ENCODE measurements at regions not wholly inside any gene's neighbourhood (a gene's known extent, or its start where the extent isn't known, plus 50 kb on each side); places are given as distances from the start of the nearest gene placed in this dataset.
"Not testable (repeated sequence)": the region's sequence is repeated elsewhere in the genome, so short reads cannot be mapped to it uniquely, and the experiment has no call there.

DNA sequence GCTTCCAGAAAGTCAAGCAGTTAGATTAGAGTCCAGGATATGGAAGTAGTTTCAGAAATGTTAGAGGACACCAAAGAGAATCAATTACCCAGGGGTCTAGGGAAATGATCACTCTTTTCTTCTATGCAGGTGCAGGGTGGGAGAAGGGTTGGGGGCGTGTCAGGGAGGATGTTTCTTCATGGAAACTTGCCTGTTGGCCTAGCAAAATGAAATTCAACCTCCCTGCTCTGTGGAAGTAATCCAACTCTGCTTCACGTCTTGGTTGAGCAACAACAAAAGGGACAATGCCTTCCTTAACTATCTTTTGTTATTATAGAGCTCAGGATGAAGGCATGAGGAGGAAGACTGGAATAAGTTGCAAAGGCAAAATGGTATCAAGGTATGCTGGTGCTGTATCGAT lies 210.8 kb upstream of the ETAA1 start:
- no peak overlapping the region for H3K4me3 ChIP-seq (ENCODE audit: low read length)
- H3K27ac ChIP-seq (ENCODE audit: low read depth, low read length) = no peak overlapping the region
- no peaks in the 10 kb centered on the region for H3K36me3 ChIP-seq (ENCODE audit: control insufficient read depth, insufficient read depth, low read length)
- H3K4me1 ChIP-seq (ENCODE audit: control insufficient read depth, insufficient read depth, low read length) = no peaks in the 10 kb centered on the region
- no peaks in the 10 kb centered on the region for H3K27me3 ChIP-seq (ENCODE audit: control insufficient read depth, insufficient read depth, low read length)
- no peak overlapping the region for H3K9ac ChIP-seq (ENCODE audit: low read length)

DNA sequence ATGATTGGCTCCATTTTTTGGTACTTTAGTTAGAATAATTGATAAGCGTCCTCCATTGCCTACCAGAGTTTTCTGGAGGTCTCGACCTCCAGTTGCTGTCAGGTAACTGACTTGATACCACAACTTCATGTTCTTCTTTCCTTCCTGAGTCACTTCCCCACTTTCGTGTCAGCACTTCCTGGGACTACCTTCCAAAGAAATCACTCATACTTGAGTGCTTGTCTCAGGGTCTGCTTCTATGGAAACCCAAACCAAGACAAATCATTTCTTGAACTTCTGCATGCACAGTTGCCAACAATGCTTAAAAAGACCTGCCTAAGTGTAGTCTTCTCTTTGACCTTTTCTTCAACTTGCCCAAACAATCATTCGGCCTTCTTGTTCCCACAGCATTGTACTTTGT lies 210.3 kb upstream of the ETAA1 start:
- Histone ChIP-seq H3K36me3 (ENCODE audit: control insufficient read depth, insufficient read depth, low read length) (no peaks in the 10 kb centered on the region), H3K27ac (ENCODE audit: low read depth, low read length) (no peak overlapping the region), H3K4me3 (ENCODE audit: low read length) (no peak overlapping the region), H3K27me3 (ENCODE audit: control insufficient read depth, insufficient read depth, low read length) (no peaks in the 10 kb centered on the region), H3K9ac (ENCODE audit: low read length) (no peak overlapping the region), H3K4me1 (ENCODE audit: control insufficient read depth, insufficient read depth, low read length) (no peaks in the 10 kb centered on the region)

- H3K9ac ChIP-seq (ENCODE audit: low read length); H3K4me1 ChIP-seq (ENCODE audit: control insufficient read depth, insufficient read depth, low read length); H3K27ac ChIP-seq (ENCODE audit: low read depth, low read length); H3K27me3 ChIP-seq (ENCODE audit: control insufficient read depth, insufficient read depth, low read length); H3K36me3 ChIP-seq (ENCODE audit: control insufficient read depth, insufficient read depth, low read length); H3K4me3 ChIP-seq (ENCODE audit: low read length): not testable (repeated sequence)
Observed at GRCh38 chr2:67195327-67195726, 201.8 kb upstream of the ETAA1 start.

GRCh38 chr2:67201521-67201920 lies 195.6 kb upstream of the ETAA1 start:
- H3K9ac ChIP-seq (ENCODE audit: low read length) = no peak overlapping the region
- no peak overlapping the region for H3K4me3 ChIP-seq (ENCODE audit: low read length)
- H3K27me3 ChIP-seq (ENCODE audit: control insufficient read depth, insufficient read depth, low read length) = no peaks in the 10 kb centered on the region
- H3K27ac ChIP-seq (ENCODE audit: low read depth, low read length) = no peak overlapping the region
- H3K36me3 ChIP-seq (ENCODE audit: control insufficient read depth, insufficient read depth, low read length) = no peaks in the 10 kb centered on the region
- H3K4me1 ChIP-seq (ENCODE audit: control insufficient read depth, insufficient read depth, low read length) = no peaks in the 10 kb centered on the region

DNA sequence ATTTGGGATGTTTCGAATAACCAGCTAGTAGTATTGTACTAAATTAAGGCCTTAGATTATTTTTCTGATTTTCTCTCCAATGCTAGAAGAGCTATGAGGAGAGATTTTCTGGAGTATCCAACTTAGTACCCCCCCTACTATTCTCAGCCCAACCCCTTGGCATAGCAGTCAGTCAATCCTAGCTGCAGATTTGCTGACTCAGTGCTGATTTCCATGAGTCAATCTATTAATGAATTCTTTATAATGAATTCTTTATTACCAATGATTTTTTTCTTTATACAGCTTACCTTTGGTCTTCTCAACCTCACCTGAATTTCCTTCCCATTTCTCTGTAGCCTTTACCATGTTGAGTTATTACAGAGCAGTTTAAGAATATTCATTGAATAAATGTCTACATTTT lies 192.8 kb upstream of the ETAA1 start:
- no peaks in the 10 kb centered on the region for H3K4me1 ChIP-seq (ENCODE audit: control insufficient read depth, insufficient read depth, low read length)
- H3K27ac ChIP-seq (ENCODE audit: low read depth, low read length) = no peak overlapping the region
- no peaks in the 10 kb centered on the region for H3K36me3 ChIP-seq (ENCODE audit: control insufficient read depth, insufficient read depth, low read length)
- no peak overlapping the region for H3K9ac ChIP-seq (ENCODE audit: low read length)
- H3K27me3 ChIP-seq (ENCODE audit: control insufficient read depth, insufficient read depth, low read length) = no peaks in the 10 kb centered on the region
- no peak overlapping the region for H3K4me3 ChIP-seq (ENCODE audit: low read length)

DNA sequence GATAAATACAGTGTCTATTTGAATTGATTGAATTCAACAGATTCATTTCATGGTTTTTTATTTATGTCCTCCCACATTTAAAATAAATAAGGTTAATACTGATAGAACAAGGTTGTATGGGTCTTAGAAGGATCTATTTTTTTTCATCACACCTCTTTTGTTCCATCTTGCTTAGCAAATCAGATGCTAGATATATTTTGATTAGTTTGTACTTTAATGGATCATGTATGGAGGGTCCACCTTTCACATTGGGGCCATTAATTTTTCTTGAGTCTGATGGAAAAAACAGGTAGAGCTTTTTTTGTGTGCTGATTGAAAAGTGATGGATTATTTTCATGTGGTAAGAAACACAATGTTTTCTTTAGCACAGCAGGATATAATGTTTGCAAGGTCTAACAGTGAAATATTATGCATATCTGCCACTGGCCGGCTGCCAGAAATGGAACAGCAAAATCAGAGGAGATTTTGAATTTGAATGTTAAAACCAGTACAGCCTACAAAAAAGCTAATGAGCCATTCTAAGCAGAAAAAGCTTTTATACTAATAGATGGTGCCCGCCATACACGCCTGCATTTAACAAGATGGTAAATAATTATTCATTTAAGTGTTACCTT lies 188.1 kb upstream of the ETAA1 start:
- Histone ChIP-seq H3K9ac (ENCODE audit: low read length) (no peak overlapping the region), H3K4me1 (ENCODE audit: control insufficient read depth, insufficient read depth, low read length) (no peaks in the 10 kb centered on the region), H3K27ac (ENCODE audit: low read depth, low read length) (no peak overlapping the region), H3K27me3 (ENCODE audit: control insufficient read depth, insufficient read depth, low read length) (no peaks in the 10 kb centered on the region), H3K4me3 (ENCODE audit: low read length) (no peak overlapping the region), H3K36me3 (ENCODE audit: control insufficient read depth, insufficient read depth, low read length) (no peaks in the 10 kb centered on the region)

- Histone ChIP-seq H3K4me1 (ENCODE audit: control insufficient read depth, insufficient read depth, low read length) (peaks cover 4% of the 10 kb centered on the region), H3K9ac (ENCODE audit: low read length) (no peak overlapping the region), H3K36me3 (ENCODE audit: control insufficient read depth, insufficient read depth, low read length) (no peaks in the 10 kb centered on the region), H3K27ac (ENCODE audit: low read depth, low read length) (no peak overlapping the region), H3K4me3 (ENCODE audit: low read length) (no peak overlapping the region), H3K27me3 (ENCODE audit: control insufficient read depth, insufficient read depth, low read length) (no peaks in the 10 kb centered on the region)
Observed at GRCh38 chr2:67210430-67210829, 186.7 kb upstream of the ETAA1 start.

DNA sequence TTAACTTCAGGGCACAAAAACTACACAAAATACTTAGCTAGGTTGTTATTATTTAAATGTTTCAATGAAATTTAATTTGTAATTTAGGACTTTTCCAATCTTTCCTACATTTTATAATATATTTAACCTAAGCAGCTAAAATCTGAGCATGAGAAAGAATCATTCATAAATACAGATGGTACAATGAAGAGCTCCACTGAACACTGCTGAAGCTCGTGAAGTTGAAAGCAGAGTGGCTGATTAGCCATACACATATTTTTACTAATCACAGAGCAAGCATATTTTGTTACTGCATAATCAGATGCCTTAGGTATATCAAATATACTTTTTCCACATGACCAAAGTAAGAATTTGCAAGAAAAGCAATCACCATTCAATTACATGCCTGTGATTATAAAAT lies 184.9 kb upstream of the ETAA1 start:
- H3K4me3 ChIP-seq (ENCODE audit: low read length) = no peak overlapping the region

GRCh38 chr2:67213270-67213670 lies 183.9 kb upstream of the ETAA1 start:
- H3K27ac ChIP-seq (ENCODE audit: low read depth, low read length) = peak overlapping the region; percentile 76
- H3K4me1 ChIP-seq (ENCODE audit: control insufficient read depth, insufficient read depth, low read length) = peaks cover 17% of the 10 kb centered on the region
- no peaks in the 10 kb centered on the region for H3K36me3 ChIP-seq (ENCODE audit: control insufficient read depth, insufficient read depth, low read length)
- peak overlapping the region; percentile 7 for H3K4me3 ChIP-seq (ENCODE audit: low read length)
- H3K9ac ChIP-seq (ENCODE audit: low read length) = no peak overlapping the region
- no peaks in the 10 kb centered on the region for H3K27me3 ChIP-seq (ENCODE audit: control insufficient read depth, insufficient read depth, low read length)

More for the DNA sequence above, 184.9 kb upstream of the ETAA1 start:
- peak overlapping the region; percentile 76 for H3K27ac ChIP-seq (ENCODE audit: low read depth, low read length)
- H3K27me3 ChIP-seq (ENCODE audit: control insufficient read depth, insufficient read depth, low read length) = no peaks in the 10 kb centered on the region
- no peak overlapping the region for H3K9ac ChIP-seq (ENCODE audit: low read length)
- no peaks in the 10 kb centered on the region for H3K36me3 ChIP-seq (ENCODE audit: control insufficient read depth, insufficient read depth, low read length)
- H3K4me1 ChIP-seq (ENCODE audit: control insufficient read depth, insufficient read depth, low read length) = peaks cover 17% of the 10 kb centered on the region

DNA sequence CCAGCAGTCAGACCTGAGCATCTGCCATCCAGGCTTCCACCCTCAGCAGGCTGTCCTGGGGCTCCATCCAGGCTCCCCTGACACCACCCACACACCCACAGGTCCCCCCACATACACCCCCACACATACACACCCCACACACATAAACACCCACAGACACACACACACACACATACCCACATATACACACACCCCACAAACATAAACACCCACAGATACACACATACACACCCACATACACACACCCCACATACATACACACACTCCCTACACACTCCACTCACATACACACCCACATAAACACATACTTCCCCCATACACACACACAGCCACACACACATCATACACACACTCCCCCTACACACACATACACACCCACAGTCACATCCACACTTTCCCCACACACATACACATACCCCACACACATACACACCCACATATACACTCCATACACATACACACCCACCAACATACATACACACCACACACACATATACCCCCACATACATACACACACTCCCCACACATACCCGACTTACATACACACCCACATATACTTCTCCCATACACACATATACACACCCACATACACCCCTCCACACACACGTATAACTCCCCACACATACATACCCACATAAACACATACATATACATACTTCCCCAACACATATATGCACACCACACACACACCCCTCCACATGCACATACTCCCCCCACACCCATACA lies 183.3 kb upstream of the ETAA1 start:
- Histone ChIP-seq H3K27me3 (ENCODE audit: control insufficient read depth, insufficient read depth, low read length) (no peaks in the 10 kb centered on the region), H3K36me3 (ENCODE audit: control insufficient read depth, insufficient read depth, low read length) (no peaks in the 10 kb centered on the region), H3K4me1 (ENCODE audit: control insufficient read depth, insufficient read depth, low read length) (peaks cover 17% of the 10 kb centered on the region), H3K4me3 (ENCODE audit: low read length) (peak overlapping the region; percentile 7), H3K9ac (ENCODE audit: low read length) (no peak overlapping the region), H3K27ac (ENCODE audit: low read depth, low read length) (peak overlapping the region; percentile 76)

DNA sequence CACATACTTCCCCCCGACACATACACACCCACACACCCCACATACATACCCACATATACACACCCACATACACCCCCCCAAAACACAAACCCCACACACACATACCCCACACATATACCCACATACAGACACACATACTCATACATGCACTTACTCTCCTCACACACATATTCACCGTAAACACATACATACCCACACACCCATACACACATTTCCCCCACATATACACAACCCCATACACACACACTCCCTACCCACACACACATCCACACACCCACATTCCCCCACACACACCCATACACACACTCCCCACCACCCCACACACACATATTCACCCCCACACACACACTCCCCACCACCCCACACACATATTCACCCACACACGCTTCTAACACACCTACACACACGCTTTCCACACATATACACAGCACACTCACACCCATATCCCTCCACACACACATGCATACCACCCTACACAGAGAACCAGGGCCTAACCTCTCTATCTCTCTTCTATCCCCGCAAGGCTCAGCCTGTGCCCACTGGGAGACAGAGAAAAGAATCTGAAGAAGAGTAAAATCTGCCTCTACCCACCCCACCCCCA lies 182.4 kb upstream of the ETAA1 start:
- Histone ChIP-seq H3K27me3 (ENCODE audit: control insufficient read depth, insufficient read depth, low read length) (no peaks in the 10 kb centered on the region), H3K9ac (ENCODE audit: low read length) (no peak overlapping the region), H3K27ac (ENCODE audit: low read depth, low read length) (peak overlapping the region; percentile 76), H3K4me3 (ENCODE audit: low read length) (peak overlapping the region; percentile 23), H3K4me1 (ENCODE audit: control insufficient read depth, insufficient read depth, low read length) (peaks cover 19% of the 10 kb centered on the region), H3K36me3 (ENCODE audit: control insufficient read depth, insufficient read depth, low read length) (no peaks in the 10 kb centered on the region)

DNA sequence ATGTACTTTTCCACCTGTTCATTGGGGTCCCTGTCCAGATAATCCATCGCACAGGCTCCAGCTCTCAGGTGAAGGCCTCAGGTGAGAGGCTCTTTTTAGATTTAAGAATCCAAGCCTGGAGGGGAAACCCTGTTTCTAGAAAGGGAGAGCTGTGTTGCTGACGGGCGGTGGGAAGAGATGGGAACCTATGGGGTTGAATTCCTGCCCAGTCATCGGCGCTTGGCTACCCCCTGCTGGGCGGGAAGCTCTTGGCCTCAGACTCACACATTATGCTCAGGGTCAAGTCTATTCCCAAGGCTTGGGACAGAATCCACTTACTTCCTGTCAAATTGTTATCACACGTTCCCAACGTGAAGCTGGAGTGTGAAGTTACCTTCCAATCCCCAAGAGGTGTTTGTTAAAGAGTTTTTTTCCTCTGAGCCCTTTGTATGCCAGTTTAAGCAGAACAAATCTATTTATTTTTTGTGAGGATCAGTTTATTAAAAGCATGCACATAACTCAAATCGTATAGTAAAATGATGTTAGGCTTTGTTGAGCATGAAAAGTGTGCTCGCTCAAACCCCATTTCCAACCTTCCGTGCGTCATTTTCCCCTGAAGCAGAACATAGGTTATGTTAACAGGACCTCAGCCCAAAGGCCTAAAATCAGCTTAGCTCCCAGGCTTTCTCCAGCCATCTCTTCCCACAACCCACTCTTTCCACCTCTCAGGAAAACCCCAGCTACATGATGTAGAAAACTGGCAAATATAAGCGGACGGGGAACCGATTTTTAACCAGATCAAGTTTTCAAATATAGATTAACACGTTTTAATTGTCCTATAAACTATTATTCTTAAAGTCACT lies 181.7 kb upstream of the ETAA1 start:
- H3K4me3 ChIP-seq (ENCODE audit: low read length) = no peak overlapping the region
- peak overlapping the region; percentile 76 for H3K27ac ChIP-seq (ENCODE audit: low read depth, low read length)
- H3K4me1 ChIP-seq (ENCODE audit: control insufficient read depth, insufficient read depth, low read length) = peaks cover 20% of the 10 kb centered on the region
- no peaks in the 10 kb centered on the region for H3K36me3 ChIP-seq (ENCODE audit: control insufficient read depth, insufficient read depth, low read length)
- H3K27me3 ChIP-seq (ENCODE audit: control insufficient read depth, insufficient read depth, low read length) = no peaks in the 10 kb centered on the region
- no peak overlapping the region for H3K9ac ChIP-seq (ENCODE audit: low read length)

All from rectal smooth muscle tissue (tissue), 1 donor.